Upper lobe of left lung (tissue), 4 donors: ENCODE measurements at regions not wholly inside any gene's neighbourhood (a gene's known extent, or its start where the extent isn't known, plus 50 kb on each side); places are given as distances from the start of the nearest gene placed in this dataset.

Experiments
- POLR2A ChIP-seq, 4 donors: fragments of 450-650 bp; IDR thresholded peaks; one replicate each; pipeline ENCODE4 v1.5.1; 2016 to 2017; ENCODE audit warnings: antibody characterized with exemption in 4 of 4, mild to moderate bottlenecking in 2 of 4
- TF ChIP-seq, protein P1 (sequence below), 6 experiments: fragments of 450-650 bp in 4 of 6; fragments of 200-600 bp in 2 of 6; sonication (generic) in 2 of 6; IDR thresholded peaks; one replicate each; pipeline ENCODE4 v1.5.1; 2016 to 2019; ENCODE audit warnings: antibody characterized with exemption in 6 of 6

- TF ChIP-seq, protein P1, sequence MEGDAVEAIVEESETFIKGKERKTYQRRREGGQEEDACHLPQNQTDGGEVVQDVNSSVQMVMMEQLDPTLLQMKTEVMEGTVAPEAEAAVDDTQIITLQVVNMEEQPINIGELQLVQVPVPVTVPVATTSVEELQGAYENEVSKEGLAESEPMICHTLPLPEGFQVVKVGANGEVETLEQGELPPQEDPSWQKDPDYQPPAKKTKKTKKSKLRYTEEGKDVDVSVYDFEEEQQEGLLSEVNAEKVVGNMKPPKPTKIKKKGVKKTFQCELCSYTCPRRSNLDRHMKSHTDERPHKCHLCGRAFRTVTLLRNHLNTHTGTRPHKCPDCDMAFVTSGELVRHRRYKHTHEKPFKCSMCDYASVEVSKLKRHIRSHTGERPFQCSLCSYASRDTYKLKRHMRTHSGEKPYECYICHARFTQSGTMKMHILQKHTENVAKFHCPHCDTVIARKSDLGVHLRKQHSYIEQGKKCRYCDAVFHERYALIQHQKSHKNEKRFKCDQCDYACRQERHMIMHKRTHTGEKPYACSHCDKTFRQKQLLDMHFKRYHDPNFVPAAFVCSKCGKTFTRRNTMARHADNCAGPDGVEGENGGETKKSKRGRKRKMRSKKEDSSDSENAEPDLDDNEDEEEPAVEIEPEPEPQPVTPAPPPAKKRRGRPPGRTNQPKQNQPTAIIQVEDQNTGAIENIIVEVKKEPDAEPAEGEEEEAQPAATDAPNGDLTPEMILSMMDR (IDR thresholded peaks at IDR 0.05): no peak
- no peak for TF ChIP-seq POLR2A (IDR thresholded peaks at IDR 0.05)
Measured at GRCh38 chr12:131348646-131349045, 362.2 kb upstream of the SFSWAP start.
